ENCODE measurements at regions not wholly inside any gene's neighbourhood (a gene's known extent, or its start where the extent isn't known, plus 50 kb on each side); places are given as distances from the start of the nearest gene placed in this dataset.

GRCh38 chr5:2538169-2538568 is 213.3 kb downstream of the IRX2 start:
- TF ChIP-seq CTCF (IDR thresholded peaks at IDR 0.05; ENCODE audit: low read depth, low read length) (no peak), EZH2phosphoT487 (IDR thresholded peaks at IDR 0.05; ENCODE audit: low read depth) (no peak)

Data from OCI-LY3 (cell line).